GM19239 (cell line): ENCODE measurements at regions not wholly inside any gene's neighbourhood (a gene's known extent, or its start where the extent isn't known, plus 50 kb on each side); places are given as distances from the start of the nearest gene placed in this dataset.

Experiments
- DNase-seq: peaks from one replicate; pipeline ENCODE4 v3.0.0; 2011; ENCODE audit warnings: low spot score; ENCODE audit not compliant: insufficient read length
- FAIRE-seq: peaks from 2 replicates; lab custom pipeline; 2011; peaks lifted over from hg19 to GRCh38; lab: Jason Lieb, UNC

DNA sequence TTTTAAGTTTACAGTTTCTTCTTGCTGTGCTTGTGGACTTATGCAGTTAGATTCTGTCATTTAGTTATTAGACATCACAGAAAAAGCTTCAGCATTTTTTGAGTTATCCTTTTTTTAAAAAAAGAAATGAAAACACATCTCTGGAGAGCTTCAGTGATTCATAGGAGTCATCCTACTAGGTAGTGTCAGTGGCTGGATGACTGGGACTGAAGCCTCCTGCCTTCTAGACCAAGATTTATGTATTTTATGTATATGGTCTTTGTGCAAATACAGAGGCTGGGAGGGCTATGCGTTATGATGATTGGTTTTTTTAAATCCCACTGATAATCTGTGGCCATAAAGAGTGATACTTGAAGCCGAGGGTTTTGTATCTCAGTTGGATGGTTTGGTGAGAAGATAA, 125.9 kb upstream of the JAG1 start:
- no peak for DNase-seq
- no peak for FAIRE-seq

DNA sequence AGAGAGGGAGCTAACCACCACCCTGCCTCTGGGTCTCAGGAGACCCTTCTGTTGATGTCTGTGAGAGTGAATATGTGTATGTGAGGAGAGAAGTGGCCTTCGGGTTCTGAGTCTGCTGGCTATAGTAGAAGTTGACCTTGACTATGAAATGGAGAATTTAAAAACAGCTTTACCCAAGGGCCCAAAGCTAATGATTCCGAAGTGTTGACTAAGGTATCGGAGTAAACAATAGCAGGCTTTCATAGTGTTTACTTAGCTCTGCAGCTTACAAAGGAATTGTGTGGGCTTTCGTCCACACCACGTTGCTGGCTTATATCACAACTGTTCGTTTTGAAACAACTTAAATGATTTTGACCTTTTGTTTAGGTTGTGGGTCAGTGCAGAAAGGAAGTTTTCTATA, 126.5 kb upstream of the JAG1 start:
- no peak for FAIRE-seq
- DNase-seq: no peak

DNA sequence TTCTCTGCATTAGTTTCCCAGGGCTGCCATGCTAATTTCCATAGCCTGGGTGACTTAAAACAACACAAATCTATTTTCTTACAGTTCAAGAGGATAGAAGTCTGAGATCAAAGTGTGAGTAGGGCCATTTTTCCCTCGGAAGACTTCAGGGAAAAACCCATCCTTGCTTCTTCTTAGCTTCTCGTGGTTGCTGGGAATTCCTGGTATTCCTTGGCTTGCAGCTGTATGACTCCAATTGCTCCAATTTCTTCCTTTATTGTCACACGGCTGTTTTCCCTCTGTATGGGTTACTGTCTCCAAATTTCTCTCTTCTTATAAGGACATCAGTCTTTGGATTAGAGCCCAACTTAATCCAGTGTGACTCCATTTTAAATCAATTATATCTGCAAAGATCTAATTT, 128.4 kb upstream of the JAG1 start:
- no peak for DNase-seq
- FAIRE-seq: no peak

DNA sequence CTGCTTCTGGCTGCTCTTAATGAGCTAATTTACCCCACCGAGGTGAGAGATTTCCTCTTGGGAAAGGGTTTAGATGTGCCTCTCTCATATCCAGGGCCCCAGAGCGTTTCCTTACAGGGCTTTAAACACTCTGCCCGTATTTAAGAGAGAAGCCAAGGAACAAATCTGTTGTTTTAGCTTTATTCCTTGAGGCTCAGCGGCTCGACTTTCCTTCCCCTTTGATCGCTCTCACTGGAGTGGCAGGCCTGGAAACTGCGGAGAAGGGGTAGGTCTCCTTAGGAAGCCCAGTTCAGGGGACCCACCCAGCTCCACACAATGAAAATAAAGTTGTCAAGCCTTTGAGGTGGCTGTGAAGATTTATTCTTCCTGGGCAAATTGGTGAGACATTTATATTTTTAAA, 132.0 kb upstream of the JAG1 start:
- no peak for FAIRE-seq
- DNase-seq: no peak

DNA sequence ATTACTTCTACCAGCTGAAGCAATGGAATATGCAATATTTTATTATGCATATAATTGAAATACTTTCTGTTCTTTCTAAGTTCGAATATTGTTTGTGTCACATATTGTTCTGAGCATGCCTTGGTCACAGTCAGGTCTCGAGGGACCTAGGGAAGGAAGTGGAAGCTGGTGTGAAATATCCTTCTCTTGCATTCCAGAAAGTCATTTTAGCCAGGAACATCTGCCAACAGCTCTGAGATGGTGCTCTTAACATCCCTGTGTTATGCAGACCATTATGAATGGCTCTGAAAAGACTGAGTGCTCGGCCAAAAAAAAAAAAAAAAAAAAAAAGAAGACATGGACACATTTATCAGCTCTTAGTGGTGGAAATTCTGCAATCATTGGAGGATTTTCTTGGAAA, 132.7 kb upstream of the JAG1 start:
- no peak for FAIRE-seq
- DNase-seq: no peak

DNA sequence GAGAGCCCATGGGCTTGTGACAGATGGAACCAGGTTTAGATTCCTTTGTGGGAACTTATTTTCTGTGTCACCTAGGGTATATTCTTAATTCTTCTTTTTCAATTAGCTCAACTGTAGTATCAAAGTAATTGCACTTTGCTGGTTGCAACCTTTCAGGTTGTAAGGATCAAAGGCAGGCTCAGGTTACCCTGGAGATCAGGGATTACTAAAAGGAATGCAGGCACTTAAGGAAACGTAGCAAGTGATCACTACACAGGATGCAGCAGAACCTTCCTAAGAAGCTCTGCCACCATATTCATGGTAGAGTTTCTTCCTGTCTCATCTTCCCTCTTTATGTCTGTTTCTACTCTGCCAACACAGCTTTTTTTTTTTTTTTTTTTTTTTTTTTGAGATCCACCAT, 133.2 kb upstream of the JAG1 start:
- FAIRE-seq (no peak), DNase-seq (no peak)

DNA sequence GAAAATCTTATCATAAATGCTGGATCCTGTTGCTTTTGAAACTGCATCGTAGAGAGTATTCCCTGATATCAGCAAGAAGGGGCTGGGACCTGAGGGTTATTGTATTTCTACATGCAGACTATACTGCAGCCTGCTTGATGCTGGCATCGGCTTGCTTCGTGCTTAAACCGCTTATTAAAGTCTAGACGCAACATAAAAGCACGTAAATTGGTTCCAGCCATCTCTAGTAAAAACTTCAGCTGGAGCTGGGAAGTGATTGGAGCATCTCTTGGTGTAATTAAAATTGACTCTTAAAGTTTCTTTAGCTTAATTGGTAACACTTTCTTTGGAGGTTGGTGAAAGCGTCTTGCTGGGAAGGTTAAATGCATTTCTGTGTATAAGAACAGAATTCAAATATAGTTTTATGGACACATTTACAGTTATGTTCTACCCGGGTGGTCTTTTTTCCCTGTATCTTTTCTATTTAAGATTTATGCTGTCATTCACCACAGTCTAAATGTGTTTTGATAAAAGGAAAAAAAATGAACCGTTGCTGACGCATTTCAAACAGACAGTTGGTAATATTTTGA, 139.0 kb upstream of the JAG1 start:
- no peak for FAIRE-seq
- DNase-seq: no peak

DNA sequence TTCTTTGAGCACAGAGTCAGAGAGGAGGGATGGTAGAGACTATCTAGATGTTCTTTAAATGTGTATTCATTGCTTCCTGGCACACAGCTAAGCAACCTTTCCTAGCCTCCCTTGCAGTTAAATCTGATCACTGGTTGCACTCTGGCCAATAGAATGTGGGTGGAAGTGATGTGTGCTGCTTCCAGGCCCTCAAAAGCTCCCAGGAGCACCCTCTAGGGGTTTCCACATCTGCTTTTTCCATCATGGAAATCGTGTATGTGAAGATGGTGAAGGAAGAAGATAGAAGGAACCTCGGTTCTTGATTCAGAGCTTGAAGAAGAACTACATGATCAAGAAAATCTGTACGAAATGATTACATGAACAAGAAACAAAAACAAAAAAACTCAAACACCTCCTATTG, 149.8 kb upstream of the JAG1 start:
- DNase-seq (no peak), FAIRE-seq (no peak)

DNA sequence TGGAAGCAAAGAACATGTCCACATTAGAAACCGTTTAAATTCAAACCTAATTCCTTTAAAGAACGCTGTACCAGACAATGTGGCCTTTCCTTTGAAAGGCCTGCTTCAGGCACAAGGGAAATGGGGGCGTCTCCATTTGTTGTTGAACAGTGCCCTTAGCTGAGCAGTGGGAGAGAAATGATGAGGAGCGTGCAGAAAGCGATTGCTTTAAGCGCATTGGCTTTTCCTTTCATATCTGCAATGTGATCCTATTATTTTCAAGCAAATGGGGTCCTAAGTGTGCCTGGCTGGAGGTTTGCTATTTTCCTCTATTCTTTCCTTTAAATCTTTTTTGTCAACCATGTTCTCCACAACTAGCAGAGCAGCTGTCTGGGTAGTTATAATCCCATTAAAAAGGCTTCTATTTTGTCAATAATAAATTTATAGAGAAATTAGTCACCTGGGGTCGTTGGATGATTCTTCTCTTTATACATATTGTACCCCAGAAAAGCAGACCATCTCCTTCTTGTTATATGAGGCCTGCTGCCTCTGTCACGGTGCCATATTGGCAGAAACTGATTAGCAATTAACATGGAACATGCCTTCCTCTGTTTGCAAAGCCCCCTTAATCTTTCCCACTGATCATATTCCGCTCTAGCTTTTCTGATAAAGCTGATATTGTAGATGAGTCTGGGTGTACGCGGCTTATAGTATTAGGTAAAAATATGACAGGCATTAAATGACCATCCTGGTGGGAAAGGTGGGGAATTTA, 151.1 kb upstream of the JAG1 start:
- no peak for FAIRE-seq
- no peak for DNase-seq

DNA sequence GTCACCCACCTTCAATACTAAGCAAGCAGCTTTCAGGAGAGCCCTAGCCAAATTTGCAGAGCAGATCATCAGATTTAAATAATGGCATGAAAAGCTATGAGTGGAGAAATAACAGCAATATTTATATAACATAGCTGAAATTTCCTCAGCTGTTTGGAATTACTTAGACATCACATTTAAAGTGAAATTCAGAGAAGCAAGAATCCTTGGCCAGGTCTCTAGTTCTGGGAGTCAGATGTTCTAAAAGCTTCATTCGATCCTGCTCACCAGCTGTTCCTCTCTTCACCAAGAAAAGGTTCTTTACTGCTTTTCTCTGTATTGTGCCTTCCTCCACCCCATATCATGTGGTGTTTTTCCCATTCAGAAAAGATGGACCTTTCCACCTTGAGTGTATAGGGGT, 152.3 kb upstream of the JAG1 start:
- FAIRE-seq (no peak), DNase-seq (no peak)

DNA sequence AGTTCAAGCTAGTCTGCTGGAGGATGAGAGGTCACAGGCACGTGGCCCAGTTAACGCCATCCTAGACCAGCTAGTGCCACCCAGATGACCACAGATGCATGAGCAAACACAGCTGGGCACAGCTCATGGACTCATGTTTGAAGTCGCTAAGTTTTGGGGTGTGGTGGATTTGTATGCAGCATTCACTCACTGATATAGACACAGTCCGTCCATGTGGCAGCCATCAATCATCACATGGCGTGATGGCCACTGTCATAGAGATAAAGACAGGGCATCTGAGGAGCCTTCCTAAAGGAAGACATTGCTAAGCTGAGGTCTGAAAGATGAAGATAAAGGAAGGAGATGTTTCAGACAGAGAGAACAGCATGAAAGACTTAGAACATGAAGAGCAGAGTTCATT, 154.4 kb upstream of the JAG1 start:
- FAIRE-seq (no peak), DNase-seq (no peak)

DNA sequence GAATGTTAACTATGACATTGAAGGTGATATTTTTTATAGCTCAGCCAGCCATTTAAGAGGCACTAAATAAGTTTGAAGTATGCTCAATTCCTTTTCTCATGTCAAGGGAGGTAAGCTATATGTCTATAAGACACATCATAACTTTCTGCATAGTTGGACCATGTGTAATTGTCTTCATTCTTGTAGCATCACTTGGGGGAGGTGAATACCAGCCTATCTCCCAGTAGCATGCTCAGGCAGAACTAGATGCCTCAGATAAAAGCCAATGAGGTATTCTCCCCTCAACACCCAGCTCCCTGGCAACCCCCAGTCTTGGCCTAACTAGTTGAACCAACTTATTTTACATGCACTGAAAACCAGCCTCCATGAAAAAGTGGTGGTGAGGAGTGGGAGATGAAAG, 158.3 kb upstream of the JAG1 start:
- DNase-seq: no peak
- no peak for FAIRE-seq

DNA sequence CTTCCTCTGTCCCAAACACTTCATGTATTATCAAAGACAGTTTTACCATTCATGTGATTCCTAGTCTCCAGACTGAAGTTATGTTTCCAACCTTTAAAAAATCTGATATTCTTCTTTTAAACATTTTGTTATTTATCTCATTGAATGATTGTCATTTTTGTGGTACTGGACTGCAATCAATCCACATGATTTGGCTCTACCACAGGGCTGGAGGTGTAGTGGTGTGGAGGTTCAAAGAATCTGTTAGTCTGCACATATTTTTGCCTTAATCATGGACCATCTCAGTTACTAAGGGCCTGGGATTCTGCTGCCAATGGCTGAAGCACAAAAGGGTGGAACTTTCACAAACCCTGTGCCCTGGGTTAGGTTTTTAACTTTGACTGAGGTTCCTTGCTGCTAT, 164.1 kb upstream of the JAG1 start:
- FAIRE-seq (no peak), DNase-seq (no peak)

DNA sequence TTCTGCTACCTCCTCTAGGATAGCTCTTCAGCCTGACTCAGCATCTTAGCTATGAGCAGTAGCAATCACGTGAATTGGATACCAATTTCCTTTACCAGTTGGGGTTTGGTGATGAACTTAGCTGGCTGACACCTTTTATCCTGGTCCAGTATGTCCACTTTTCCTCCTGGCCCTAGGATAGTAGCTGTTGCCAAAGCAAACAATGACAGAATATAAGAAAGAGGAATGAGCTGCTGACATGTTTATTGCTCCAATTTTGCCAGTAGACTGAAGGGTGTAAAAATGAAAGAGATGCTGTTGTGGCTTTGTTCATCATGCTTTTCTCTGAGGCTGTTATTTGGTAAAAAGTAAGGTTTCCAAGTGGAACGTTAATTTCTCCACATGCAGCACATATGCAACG, 168.3 kb upstream of the JAG1 start:
- no peak for FAIRE-seq
- DNase-seq: no peak

DNA sequence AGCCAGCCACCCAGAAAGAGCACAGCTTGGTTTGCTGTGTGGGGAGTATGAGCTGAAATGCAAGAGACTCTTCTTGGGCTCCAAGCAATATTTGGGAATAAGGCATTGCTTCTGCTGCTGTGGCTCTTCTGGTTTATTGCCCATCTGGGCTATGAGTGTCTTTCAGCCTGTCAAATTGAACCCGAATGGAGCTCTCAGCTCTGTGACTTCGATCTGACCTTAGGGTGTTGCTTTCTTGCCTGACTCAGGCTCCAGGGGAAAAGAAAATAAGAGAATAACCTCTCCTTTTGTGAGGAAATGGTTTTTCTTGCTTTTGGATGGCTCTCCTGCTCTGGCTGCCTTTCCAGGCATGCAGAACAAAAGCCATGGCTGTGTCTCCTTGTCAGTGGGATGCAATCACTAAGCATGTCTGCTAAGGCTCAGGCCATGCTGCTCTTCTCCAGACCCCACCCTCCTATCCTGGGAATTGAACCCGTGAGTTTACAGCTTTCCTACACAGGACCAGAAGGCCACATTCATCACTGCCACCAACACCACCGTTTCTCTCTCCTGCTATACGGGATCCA, 169.4 kb upstream of the JAG1 start:
- no peak for DNase-seq
- FAIRE-seq: no peak

DNA sequence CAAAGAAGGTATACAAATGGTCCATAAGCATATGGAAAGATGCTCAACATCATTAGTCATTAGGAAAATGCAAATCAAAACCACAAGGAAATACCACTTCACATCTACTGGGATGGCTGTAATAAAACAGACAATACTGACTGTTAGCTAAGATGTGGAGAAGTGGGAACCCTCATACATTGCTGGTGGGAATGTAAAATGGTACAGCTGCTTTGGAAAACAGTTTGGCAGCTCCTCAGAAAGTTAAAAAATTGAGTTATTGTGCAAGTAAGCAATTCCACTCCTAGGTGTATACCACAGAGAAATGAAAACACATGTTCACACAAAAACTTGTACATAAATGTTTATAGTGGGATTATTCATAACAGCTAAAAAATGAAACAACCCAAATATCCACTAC, 173.0 kb upstream of the JAG1 start:
- DNase-seq: no peak
- no peak for FAIRE-seq

DNA sequence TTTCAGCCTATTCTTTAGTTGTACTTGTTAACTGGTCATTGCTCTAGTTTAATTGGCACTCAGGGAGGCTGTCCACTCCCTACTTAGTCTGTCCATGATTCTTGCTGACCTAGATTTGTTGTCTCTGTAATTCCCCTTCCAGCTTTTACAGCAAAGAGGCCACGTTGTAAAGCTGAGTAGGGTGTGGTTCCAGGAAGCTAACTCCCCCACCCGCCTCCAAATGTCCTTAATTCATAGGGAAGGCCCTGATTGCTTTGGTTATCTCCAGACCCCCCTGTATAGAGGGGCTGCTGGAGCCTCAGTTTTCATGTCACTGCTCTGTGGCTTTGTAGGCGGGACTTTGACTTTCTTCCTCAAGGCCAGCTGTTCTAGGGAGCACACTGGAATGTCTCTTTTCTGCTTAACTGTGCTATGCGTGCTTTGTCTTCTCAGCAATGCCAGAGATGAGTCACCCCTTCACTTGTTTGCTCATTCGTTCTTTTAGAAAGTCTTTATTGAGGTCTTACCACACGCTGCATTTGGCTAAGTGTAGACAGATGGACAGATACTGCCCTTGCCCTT, 175.1 kb upstream of the JAG1 start:
- DNase-seq: no peak

DNA sequence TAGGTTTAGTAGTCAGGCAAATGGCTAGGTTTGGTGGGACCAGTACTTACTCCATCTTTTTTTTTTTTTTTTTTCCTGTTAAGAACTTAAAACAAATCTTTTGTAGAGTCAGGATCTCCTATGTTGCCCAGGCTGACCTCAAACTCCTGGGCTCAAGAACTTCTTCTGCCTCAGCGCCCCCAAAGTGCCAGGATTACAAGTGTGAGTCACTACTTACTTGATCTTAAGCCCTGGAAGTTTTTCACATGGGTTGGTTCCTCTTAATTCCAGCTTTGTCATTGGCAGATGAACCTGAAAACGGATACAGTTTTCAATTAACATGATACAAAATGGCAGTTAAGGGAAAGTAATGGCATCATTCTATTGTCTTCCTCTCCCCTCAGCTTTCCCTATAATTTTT, 179.4 kb upstream of the JAG1 start:
- DNase-seq: no peak
- no peak for FAIRE-seq

More for the DNA sequence above, 175.1 kb upstream of the JAG1 start:
- no peak for FAIRE-seq

DNA sequence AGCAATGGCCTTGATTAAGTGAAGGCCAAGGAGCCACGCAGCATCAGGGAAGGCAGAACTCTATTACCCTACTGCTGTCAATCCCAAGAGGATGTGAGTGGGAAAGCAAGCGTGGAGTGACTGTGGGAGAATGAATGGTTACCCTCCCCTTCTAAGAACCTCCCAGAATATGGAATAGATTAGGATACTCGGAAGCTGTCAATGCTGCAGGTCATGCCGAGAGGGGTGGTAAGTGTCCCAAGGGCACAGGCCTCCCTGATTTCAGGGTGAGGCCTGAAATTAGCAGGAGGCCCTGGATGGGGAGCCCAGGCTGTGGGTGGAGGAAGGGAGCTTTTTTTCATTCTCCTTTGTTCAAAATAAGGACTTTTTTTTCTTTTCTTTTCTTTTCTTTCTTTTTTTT, 179.9 kb upstream of the JAG1 start:
- DNase-seq (no peak), FAIRE-seq (no peak)

DNA sequence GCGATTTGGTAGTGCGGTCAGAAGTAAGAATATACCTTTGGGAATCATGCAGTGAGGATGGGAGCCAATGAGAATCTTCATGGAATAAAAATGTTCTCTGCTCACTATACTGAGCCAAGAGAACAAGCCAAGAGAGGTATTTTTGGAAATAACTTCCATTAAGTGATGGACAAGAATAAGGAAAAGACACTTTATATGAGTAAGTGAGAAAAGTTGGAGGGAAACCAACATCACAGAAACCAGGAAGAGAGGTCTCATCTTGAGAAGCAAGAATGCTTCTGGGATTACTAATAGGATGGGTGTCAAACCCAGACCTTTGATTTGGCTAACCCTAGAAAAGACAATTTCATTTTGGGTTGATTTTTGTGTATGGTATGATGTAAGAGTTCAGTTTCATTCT, 181.2 kb upstream of the JAG1 start:
- no peak for FAIRE-seq

DNA sequence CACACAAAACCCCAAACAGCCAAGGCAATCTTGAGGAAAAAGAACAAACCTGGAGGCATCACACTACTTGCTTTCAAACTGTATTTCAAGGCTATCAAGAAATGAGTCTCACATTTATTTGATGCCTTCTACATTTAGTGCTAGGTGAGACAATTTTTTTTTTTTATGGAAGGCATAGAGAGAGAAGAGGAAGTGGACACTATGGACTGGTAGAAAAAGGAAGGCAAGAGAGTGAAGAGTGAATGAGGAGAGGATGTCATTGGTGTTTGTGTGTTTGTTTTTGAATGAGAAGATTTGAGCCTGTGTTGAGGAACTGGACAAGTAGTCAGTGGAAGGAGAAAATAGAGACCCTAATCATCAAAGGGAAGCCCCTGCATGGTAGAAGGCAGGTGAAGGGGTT, 182.0 kb upstream of the JAG1 start:
- no peak for DNase-seq
- no peak for FAIRE-seq

More for the DNA sequence above, 181.2 kb upstream of the JAG1 start:
- DNase-seq: no peak
